HG03571 (cell line): ENCODE measurements at regions not wholly inside any gene's neighbourhood (a gene's known extent, or its start where the extent isn't known, plus 50 kb on each side); places are given as distances from the start of the nearest gene placed in this dataset.

Experiments used
- ATAC-seq: cut with Tn5 transposase; IDR thresholded peaks from one replicate; pipeline ENCODE4 v1.9.1; 2021; ENCODE audit not compliant: unreplicated experiment

DNA sequence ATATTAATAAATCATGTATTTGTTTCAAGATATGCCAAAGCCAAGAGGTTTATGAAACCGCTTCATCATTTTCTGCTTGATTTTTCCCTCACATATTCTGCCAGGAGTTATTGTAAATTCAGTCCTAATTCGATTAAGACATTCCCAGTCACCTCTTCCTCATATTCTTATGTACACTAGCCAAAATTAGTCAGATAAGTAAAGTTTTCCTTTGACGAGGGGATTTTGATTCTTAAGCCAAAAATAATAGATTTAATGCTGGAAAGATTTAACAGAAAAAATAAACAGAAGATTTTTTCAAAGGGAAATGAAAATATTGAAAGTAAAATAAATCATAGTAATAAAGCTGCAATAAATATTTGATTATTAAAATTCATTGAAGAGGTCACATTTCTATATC lies 51.0 kb upstream of the VEGFC start:
- ATAC-seq = no peak

- no peak for ATAC-seq
Measured at GRCh38 chr4:176844448-176844847, 51.7 kb upstream of the VEGFC start.

GRCh38 chr4:176845636-176846035 lies 52.9 kb upstream of the VEGFC start:
- no peak for ATAC-seq

GRCh38 chr4:176849076-176849475 lies 56.4 kb upstream of the VEGFC start:
- no peak for ATAC-seq

GRCh38 chr4:176850436-176850835 lies 57.7 kb upstream of the VEGFC start:
- no peak for ATAC-seq

- no peak for ATAC-seq
Measured at GRCh38 chr4:176856421-176856820, 63.7 kb upstream of the VEGFC start.

- no peak for ATAC-seq
Measured at GRCh38 chr4:176858839-176859238, 66.1 kb upstream of the VEGFC start.

- no peak for ATAC-seq
Measured at GRCh38 chr4:176864238-176864637, 71.5 kb upstream of the VEGFC start.

- no peak for ATAC-seq
Measured at GRCh38 chr4:176868676-176869075, 76.0 kb upstream of the VEGFC start.

DNA sequence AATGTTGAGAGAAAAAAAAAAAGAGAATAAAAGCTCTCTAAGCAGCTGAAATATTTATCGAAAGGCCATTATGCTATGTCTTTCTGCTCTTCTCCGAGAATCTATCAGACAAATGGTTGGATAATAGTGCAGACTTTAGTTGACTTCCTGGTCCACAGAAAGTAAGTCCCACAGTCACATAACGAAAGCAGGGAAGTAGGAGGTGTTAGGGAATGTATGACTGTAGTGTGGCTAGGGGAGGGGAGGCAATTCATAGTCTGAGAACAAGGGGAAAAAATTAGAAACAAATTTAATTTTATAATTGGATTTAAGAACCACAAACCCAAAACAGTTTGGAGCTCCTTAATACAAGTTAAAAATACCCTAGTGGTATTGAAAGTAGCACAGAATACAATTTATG lies 79.7 kb upstream of the VEGFC start:
- ATAC-seq = no peak

GRCh38 chr4:176874721-176875445 lies 82.2 kb upstream of the VEGFC start:
- no peak for ATAC-seq

GRCh38 chr4:176875446-176875930 lies 82.8 kb upstream of the VEGFC start:
- ATAC-seq = no peak

DNA sequence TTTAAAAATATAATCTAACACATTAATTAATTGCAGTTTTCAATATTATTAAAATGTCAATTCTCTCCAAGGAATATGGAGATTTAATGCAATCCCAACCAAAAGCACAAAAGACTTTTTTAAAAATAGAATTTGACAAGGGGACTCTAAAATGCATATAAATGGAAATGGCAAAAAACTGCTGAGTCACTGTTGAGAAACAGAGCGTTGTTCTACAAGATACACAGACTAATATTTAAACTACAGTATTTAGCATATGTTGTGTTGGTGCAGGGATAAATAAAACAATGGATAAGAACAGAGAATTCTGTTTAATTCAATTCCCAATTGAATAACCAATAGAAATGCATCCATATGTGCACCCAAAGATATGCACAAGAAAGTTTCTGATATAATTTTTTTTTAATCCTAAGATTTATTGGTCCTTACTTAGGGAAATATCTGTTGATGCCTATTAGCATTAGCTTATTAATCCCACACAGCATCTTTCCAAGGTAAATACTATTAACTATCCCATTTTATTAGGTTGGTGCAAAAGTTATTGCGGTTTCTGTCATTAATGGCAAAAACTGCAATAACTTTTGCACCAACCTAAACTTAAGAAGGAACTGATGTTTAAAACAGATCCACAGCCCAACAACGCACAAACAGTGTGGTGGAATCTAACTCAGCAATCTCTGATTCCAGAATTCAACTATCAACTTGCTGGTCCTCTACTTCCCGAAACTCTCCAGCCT lies 86.8 kb upstream of the VEGFC start:
- no peak for ATAC-seq

DNA sequence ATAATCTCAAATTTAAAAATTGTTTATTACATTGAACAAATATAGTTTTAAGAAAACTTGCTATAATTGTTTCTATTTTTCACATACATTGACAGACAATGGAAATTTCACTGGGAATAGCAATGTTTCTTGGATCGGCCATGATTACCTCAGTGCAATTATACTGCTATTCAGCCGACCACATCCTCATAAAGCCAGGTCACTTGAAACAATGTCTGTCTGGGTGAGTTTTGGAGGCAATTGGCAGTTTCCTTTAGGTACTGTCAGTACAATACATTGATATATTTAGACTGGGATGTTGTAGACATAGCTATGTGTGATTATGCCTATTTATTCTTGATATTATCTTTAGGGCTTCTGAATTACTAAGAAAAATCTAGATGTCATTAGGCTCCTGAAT lies 89.5 kb upstream of the VEGFC start:
- ATAC-seq = no peak

GRCh38 chr4:176883108-176883550 lies 90.4 kb upstream of the VEGFC start:
- no peak for ATAC-seq

- no peak for ATAC-seq
Measured at GRCh38 chr4:176883681-176884418, 91.1 kb upstream of the VEGFC start.

DNA sequence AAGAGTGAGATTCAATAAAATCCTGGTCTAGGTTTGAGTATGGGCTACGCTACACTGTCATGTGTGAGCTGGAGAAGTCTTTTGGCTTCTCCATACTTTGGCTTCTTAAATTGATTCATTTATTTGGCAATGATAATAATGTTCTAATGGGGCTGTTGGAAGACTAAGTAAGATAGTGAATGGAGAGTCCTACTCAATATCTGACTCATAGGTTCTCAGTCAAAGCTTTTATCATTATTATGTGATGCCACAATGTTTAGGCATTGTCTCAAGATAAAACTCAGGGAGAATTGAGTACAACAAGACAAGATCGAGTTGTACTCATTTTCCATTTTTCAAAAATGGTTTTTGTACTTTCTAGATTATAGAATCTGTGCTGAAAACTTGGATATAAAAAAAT lies 92.5 kb upstream of the VEGFC start:
- no peak for ATAC-seq

GRCh38 chr4:176886135-176886534 lies 93.4 kb upstream of the VEGFC start:
- ATAC-seq = no peak

- ATAC-seq = no peak
Measured at GRCh38 chr4:176889776-176890175, 97.1 kb upstream of the VEGFC start.

DNA sequence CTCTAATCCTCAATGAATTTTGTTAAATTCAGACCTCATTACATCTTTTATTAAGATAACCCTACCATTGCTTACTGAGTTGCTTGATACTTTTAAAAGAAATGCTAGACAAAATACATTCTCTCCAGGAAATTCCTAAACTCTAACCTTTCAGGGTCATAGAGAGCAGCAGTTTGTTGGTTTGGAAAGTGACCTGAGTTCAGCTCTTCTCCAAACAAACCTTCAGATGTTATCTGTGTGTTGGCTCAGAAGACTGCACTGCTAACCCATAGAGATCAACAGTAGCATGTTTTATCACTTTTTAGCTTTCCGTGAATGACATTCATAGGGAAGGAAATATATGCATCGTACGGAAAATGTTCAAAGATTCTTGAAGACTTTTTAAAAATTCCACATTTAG lies 101.8 kb upstream of the VEGFC start:
- no peak for ATAC-seq

DNA sequence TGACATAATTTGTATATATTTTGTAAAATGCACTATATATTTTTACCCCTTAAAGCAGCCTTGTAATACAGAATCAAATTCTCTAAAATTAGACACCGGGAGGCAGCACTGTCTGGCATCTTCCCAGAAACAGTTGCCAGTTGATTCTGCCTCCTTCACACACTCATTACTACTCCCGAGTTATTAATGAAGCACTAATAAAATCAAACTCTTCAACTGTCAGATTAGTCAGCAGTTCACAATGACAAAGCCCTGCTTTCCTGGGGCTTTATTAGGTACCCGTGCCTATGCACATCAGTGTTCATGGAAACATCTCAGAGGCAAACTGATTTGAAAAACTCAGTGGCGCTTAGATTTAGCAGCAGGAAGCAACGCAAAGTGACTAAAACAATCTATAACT lies 103.5 kb upstream of the VEGFC start:
- no peak for ATAC-seq

DNA sequence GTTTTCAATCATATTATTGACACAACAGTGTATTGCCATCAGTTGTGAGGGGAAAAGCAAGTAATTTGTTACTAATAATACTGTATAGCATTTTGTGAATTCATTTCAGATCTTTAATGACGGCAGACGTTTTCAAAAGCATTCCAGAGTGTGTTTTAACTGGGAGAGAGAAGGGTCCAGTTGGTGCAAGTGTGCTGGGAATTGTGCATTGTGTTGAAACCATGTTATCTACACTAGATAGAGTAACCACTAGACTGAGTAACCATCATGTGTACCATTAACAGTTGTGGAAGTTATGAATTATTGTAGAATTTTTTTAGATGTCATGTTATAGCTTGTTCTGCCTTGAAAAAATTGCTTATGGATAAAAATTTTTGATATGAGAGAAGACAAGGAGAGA lies 104.5 kb upstream of the VEGFC start:
- no peak for ATAC-seq
